Breast epithelium (tissue), 4 donors: ENCODE measurements at regions not wholly inside any gene's neighbourhood (a gene's known extent, or its start where the extent isn't known, plus 50 kb on each side); places are given as distances from the start of the nearest gene placed in this dataset.

Experiments used
- DNase-seq, 2 donors: peaks; one replicate each; pipeline ENCODE4 v3.0.0-alpha.2; 2019; ENCODE audit warnings: low spot score in 2 of 2
- H3K27ac ChIP-seq, 2 donors: fragments of 200-600 bp; sonication (generic) in 1 of 2; one replicate each; pipeline ENCODE4 v1.5.1; 2016 to 2019; ENCODE audit warnings: mild to moderate bottlenecking in 1 of 2
- H3K27me3 ChIP-seq, 2 donors: fragments of 200-600 bp; sonication (generic) in 1 of 2; one replicate each; pipeline versions ENCODE4 v1.5.1 to v1.6.0; 2017 to 2019; ENCODE audit warnings: control low read depth in 1 of 2, mild to moderate bottlenecking in 1 of 2
- H3K36me3 ChIP-seq: fragments of 200-600 bp; one replicate; pipeline ENCODE4 v1.5.1; 2019
- H3K4me1 ChIP-seq, 2 donors: fragments of 200-600 bp; sonication (generic); one replicate each; pipeline ENCODE4 v1.5.1; 2016 to 2019; ENCODE audit warnings: control low read depth in 1 of 2
- H3K4me3 ChIP-seq, 3 donors: fragments of 200-600 bp; sonication (generic); 1 replicate in 2 of 3; 2 replicates in 1 of 3; pipeline ENCODE4 v1.5.1; 2016 to 2019; ENCODE audit warnings: mild to moderate bottlenecking in 3 of 3, moderate library complexity in 2 of 3
- H3K9me3 ChIP-seq, 2 donors: fragments of 200-600 bp; sonication (generic) in 1 of 2; one replicate each; pipeline ENCODE4 v1.5.1; 2016 to 2019; ENCODE audit warnings: control low read depth in 1 of 2
- POLR2A ChIP-seq: fragments of 450-650 bp; IDR thresholded peaks from one replicate; pipeline ENCODE4 v1.6.1; 2016; ENCODE audit warnings: antibody characterized with exemption, mild to moderate bottlenecking, moderate library complexity
- POLR2AphosphoS5 ChIP-seq, 3 donors: sonication (generic); formaldehyde crosslinking; IDR thresholded peaks; one replicate each; pipeline ENCODE4 v1.6.1; 2017; ENCODE audit warnings: antibody characterized with exemption in 3 of 3
- intact Hi-C: fragments of 100-400 bp; cut with DNase I; formaldehyde crosslinking; loops from one replicate; pipeline ENCODE4 v1.15.1; 2023; ENCODE audit warnings: low total_unique reads
- TF ChIP-seq, protein P1 (sequence below), 3 donors: fragments of 450-650 bp; IDR thresholded peaks; one replicate each; pipeline ENCODE4 v1.5.1; 2016 to 2017; ENCODE audit warnings: antibody characterized with exemption in 3 of 3, mild to moderate bottlenecking in 3 of 3, moderate library complexity in 3 of 3

DNA sequence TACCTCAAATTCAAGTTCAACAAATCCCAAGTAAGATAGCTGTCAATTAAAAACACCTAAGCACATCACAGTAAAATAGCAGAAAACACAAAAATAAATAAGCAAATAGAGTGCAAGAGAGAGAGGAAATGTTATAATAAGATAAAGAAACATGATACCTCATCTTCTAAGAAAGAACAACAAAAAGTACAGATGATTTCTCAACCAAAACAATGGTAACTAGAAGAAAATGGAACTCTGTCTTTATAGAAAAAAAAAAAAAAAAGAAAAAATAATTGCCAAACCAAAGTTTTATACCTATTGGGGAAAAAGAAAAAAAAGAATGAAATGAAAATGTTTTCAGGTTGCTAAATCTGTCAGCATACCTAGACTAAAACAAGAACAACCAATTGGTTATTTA is 1253.5 kb upstream of the CDH2 start:
- H3K36me3 ChIP-seq = no peaks in the 10 kb centered on the region
- peaks cover 8 to 9% of the 10 kb centered on the region in 2 donors for H3K9me3 ChIP-seq
- TF ChIP-seq POLR2A = no peak
- TF ChIP-seq, protein P1, sequence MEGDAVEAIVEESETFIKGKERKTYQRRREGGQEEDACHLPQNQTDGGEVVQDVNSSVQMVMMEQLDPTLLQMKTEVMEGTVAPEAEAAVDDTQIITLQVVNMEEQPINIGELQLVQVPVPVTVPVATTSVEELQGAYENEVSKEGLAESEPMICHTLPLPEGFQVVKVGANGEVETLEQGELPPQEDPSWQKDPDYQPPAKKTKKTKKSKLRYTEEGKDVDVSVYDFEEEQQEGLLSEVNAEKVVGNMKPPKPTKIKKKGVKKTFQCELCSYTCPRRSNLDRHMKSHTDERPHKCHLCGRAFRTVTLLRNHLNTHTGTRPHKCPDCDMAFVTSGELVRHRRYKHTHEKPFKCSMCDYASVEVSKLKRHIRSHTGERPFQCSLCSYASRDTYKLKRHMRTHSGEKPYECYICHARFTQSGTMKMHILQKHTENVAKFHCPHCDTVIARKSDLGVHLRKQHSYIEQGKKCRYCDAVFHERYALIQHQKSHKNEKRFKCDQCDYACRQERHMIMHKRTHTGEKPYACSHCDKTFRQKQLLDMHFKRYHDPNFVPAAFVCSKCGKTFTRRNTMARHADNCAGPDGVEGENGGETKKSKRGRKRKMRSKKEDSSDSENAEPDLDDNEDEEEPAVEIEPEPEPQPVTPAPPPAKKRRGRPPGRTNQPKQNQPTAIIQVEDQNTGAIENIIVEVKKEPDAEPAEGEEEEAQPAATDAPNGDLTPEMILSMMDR (IDR thresholded peaks at IDR 0.05) = no peak
- TF ChIP-seq POLR2AphosphoS5 (IDR thresholded peaks at IDR 0.05) = no peak
- no peak overlapping the region for H3K4me3 ChIP-seq
- H3K4me1 ChIP-seq = no peaks in the 10 kb centered on the region
- H3K27ac ChIP-seq = no peak overlapping the region
- DNase-seq = no peak
- intact Hi-C loops = no loop called here
- no peaks in the 10 kb centered on the region for H3K27me3 ChIP-seq

- Histone ChIP-seq H3K36me3 (no peaks in the 10 kb centered on the region), H3K4me3 (no peak overlapping the region), H3K9me3 (peaks cover 0 to 11% of the 10 kb centered on the region in 2 donors), H3K27ac (no peak overlapping the region), H3K27me3 (no peaks in the 10 kb centered on the region), H3K4me1 (no peaks in the 10 kb centered on the region)
- intact Hi-C loops = no loop called here
- no peak for DNase-seq
- no peak for TF ChIP-seq POLR2A
- no peak for TF ChIP-seq POLR2AphosphoS5 (IDR thresholded peaks at IDR 0.05)
- TF ChIP-seq, protein P1 (IDR thresholded peaks at IDR 0.05) = no peak
These were observed 1241.2 kb upstream of the CDH2 start for GRCh38 chr18:29418136-29418535.

GRCh38 chr18:29406996-29407395 is 1230.1 kb upstream of the CDH2 start:
- no peak for DNase-seq
- Histone ChIP-seq H3K4me1 (no peaks in the 10 kb centered on the region), H3K27ac (no peak overlapping the region), H3K36me3 (no peaks in the 10 kb centered on the region), H3K4me3 (no peak overlapping the region), H3K9me3 (no peaks in the 10 kb centered on the region), H3K27me3 (no peaks in the 10 kb centered on the region)
- intact Hi-C loops = no loop called here
- TF ChIP-seq, protein P1 (IDR thresholded peaks at IDR 0.05) = no peak
- TF ChIP-seq POLR2A (no peak), POLR2AphosphoS5 (IDR thresholded peaks at IDR 0.05) (no peak)

- intact Hi-C loops = no loop called here
- no peaks in the 10 kb centered on the region for H3K9me3 ChIP-seq
- TF ChIP-seq POLR2A (no peak), POLR2AphosphoS5 (IDR thresholded peaks at IDR 0.05) (no peak)
- TF ChIP-seq, protein P1 (IDR thresholded peaks at IDR 0.05) = no peak
- no peak for DNase-seq
- no peaks in the 10 kb centered on the region for H3K4me1 ChIP-seq
- no peaks in the 10 kb centered on the region for H3K27me3 ChIP-seq
- no peak overlapping the region for H3K27ac ChIP-seq
- H3K36me3 ChIP-seq = no peaks in the 10 kb centered on the region
- H3K4me3 ChIP-seq = no peak overlapping the region
These were observed 1220.6 kb upstream of the CDH2 start for GRCh38 chr18:29397536-29397935.

- Histone ChIP-seq H3K36me3 (no peaks in the 10 kb centered on the region), H3K27me3 (no peaks in the 10 kb centered on the region), H3K27ac (no peak overlapping the region), H3K4me3 (no peak overlapping the region), H3K4me1 (no peaks in the 10 kb centered on the region), H3K9me3 (no peaks in the 10 kb centered on the region)
- intact Hi-C loops = no loop called here
- no peak for DNase-seq
- TF ChIP-seq, protein P1 (IDR thresholded peaks at IDR 0.05) = no peak
- no peak for TF ChIP-seq POLR2A
- TF ChIP-seq POLR2AphosphoS5 (IDR thresholded peaks at IDR 0.05) = no peak
These were observed 1206.7 kb upstream of the CDH2 start for GRCh38 chr18:29383311-29384273.
